DMS114 treated with DMSO at 0.1 percent for 48 hours (cell line): ENCODE measurements at regions not wholly inside any gene's neighbourhood (a gene's known extent, or its start where the extent isn't known, plus 50 kb on each side); places are given as distances from the start of the nearest gene placed in this dataset.

Experiments
- DNase-seq: peaks from one replicate; lab custom pipeline; 2025; ENCODE audit not compliant: unreplicated experiment; lab: John Stamatoyannopoulos, UW

- DNase-seq: no peak
Measured at GRCh38 chr7:12882710-12883109, 195.3 kb downstream of the ARL4A start.

- no peak for DNase-seq
Measured at GRCh38 chr7:12884033-12884432, 196.6 kb downstream of the ARL4A start.

- DNase-seq: no peak
Measured at GRCh38 chr7:12884856-12885440, 197.5 kb downstream of the ARL4A start.

GRCh38 chr7:12888717-12889116, 201.3 kb downstream of the ARL4A start:
- no peak for DNase-seq

- DNase-seq: no peak
Measured at GRCh38 chr7:12889391-12889790, 202.0 kb downstream of the ARL4A start.

- DNase-seq: no peak
Measured at GRCh38 chr7:12890586-12890985, 203.2 kb downstream of the ARL4A start.

- no peak for DNase-seq
Measured at GRCh38 chr7:12893292-12893691, 205.9 kb downstream of the ARL4A start.

GRCh38 chr7:12895296-12895695, 207.9 kb downstream of the ARL4A start:
- no peak for DNase-seq

GRCh38 chr7:12896316-12896715, 208.9 kb downstream of the ARL4A start:
- no peak for DNase-seq

GRCh38 chr7:12898004-12898403, 210.6 kb downstream of the ARL4A start:
- no peak for DNase-seq

GRCh38 chr7:12898620-12899019, 211.2 kb downstream of the ARL4A start:
- DNase-seq: peak; percentile 76

GRCh38 chr7:12905671-12906070, 218.2 kb downstream of the ARL4A start:
- no peak for DNase-seq

- DNase-seq: no peak
Measured at GRCh38 chr7:12907774-12908173, 220.3 kb downstream of the ARL4A start.

- DNase-seq: no peak
Measured at GRCh38 chr7:12909483-12909882, 222.1 kb downstream of the ARL4A start.

GRCh38 chr7:12911053-12911452, 223.6 kb downstream of the ARL4A start:
- no peak for DNase-seq

- DNase-seq: no peak
Measured at GRCh38 chr7:12913002-12913401, 225.6 kb downstream of the ARL4A start.

GRCh38 chr7:12917801-12918200, 230.4 kb downstream of the ARL4A start:
- no peak for DNase-seq

GRCh38 chr7:12921751-12922345, 234.4 kb downstream of the ARL4A start:
- DNase-seq: no peak

- no peak for DNase-seq
Measured at GRCh38 chr7:12923971-12924370, 236.5 kb downstream of the ARL4A start.

GRCh38 chr7:12926206-12926605, 238.8 kb downstream of the ARL4A start:
- no peak for DNase-seq

GRCh38 chr7:12927635-12928434, 240.4 kb downstream of the ARL4A start:
- no peak for DNase-seq

- DNase-seq: no peak
Measured at GRCh38 chr7:12929476-12930140, 242.2 kb downstream of the ARL4A start.
